WTC11 (cell line): ENCODE measurements at regions not wholly inside any gene's neighbourhood (a gene's known extent, or its start where the extent isn't known, plus 50 kb on each side); places are given as distances from the start of the nearest gene placed in this dataset.

Source experiments
- ATAC-seq: fragments of 200-7000 bp; cut with Tn5 transposase; 2 replicates; pipeline ENCODE4 v1.10.0; 2021; ENCODE audit warnings: mild to moderate bottlenecking, moderate library complexity
- CTCF ChIA-PET: fragments of 300-600 bp; sonication (Branson Sonifier 250); formaldehyde crosslinking; loops from one replicate; lab custom pipeline; 2021; ENCODE audit warnings: antibody characterized with exemption; lab: Charles Lee
- POLR2A ChIA-PET: fragments of 350-600 bp; sonication (Branson Sonifier 250); formaldehyde crosslinking; loops from one replicate; lab custom pipeline; 2021; ENCODE audit warnings: antibody characterized with exemption; lab: Charles Lee
- DNase-seq: peaks from one replicate; pipeline ENCODE4 v3.0.0; 2021; ENCODE audit warnings: low spot score
- H3K27ac Mint-ChIP-seq: 2 replicates; pipeline ENCODE4 v1.8.0; 2021; ENCODE audit warnings: mixed read lengths
- H3K27me3 Mint-ChIP-seq: 2 replicates; pipeline ENCODE4 v1.8.0; 2021; ENCODE audit warnings: low read depth, mild to moderate bottlenecking, moderate library complexity, mixed read lengths
- H3K36me3 Mint-ChIP-seq: 2 replicates; pipeline ENCODE4 v1.8.0; 2021; ENCODE audit warnings: mixed read lengths
- H3K4me1 Mint-ChIP-seq: 2 replicates; pipeline ENCODE4 v1.8.0; 2022; ENCODE audit warnings: mixed read lengths
- H3K4me3 Mint-ChIP-seq: 2 replicates; pipeline ENCODE4 v1.8.0; 2021; ENCODE audit warnings: mild to moderate bottlenecking, moderate library complexity, mixed read lengths
- H3K9me3 Mint-ChIP-seq: 2 replicates; pipeline ENCODE4 v1.8.0; 2021; ENCODE audit warnings: mixed read lengths
- JAZF1 ChIP-seq: fragments of 250-450 bp; sonication (Bioruptor Pico); IDR thresholded peaks from 2 replicates; pipeline ENCODE4 v1.9.0; 2021; ENCODE audit warnings: moderate library complexity, mild to moderate bottlenecking, inconsistent platforms
- NR1H2 ChIP-seq: sonication (generic); formaldehyde crosslinking; IDR thresholded peaks from 2 replicates; pipeline ENCODE4 v1.9.0; 2021; ENCODE audit warnings: mild to moderate bottlenecking, moderate library complexity, missing genetic modification reagents
- NR2C2 ChIP-seq: sonication (generic); formaldehyde crosslinking; IDR thresholded peaks from 2 replicates; pipeline ENCODE4 v1.8.0; 2022; ENCODE audit warnings: mild to moderate bottlenecking, missing genetic modification reagents
- SMAD4 ChIP-seq: sonication (generic); formaldehyde crosslinking; IDR thresholded peaks from 2 replicates; pipeline ENCODE4 v1.8.0; 2022; ENCODE audit warnings: mild to moderate bottlenecking, missing genetic modification reagents
- TEAD4 ChIP-seq: sonication (generic); formaldehyde crosslinking; IDR thresholded peaks from 2 replicates; pipeline ENCODE4 v1.8.0; 2022; ENCODE audit warnings: mild to moderate bottlenecking, missing genetic modification reagents
- TP53 ChIP-seq: sonication (generic); formaldehyde crosslinking; IDR thresholded peaks from 2 replicates; pipeline ENCODE4 v1.8.1; 2023; ENCODE audit warnings: mild to moderate bottlenecking, missing genetic modification reagents
- ZNF219 ChIP-seq: sonication (generic); formaldehyde crosslinking; IDR thresholded peaks from 2 replicates; pipeline ENCODE4 v1.8.0; 2023; ENCODE audit warnings: missing genetic modification reagents, mild to moderate bottlenecking, borderline replicate concordance
- ZNF232 ChIP-seq: sonication (generic); formaldehyde crosslinking; IDR thresholded peaks from 2 replicates; pipeline ENCODE4 v1.8.0; 2022; ENCODE audit warnings: mild to moderate bottlenecking, missing genetic modification reagents
- ZNF263 ChIP-seq: sonication (generic); formaldehyde crosslinking; IDR thresholded peaks from 2 replicates; pipeline ENCODE4 v1.8.1; 2022; ENCODE audit warnings: low read depth, mild to moderate bottlenecking, moderate library complexity, missing genetic modification reagents
- ZNF423 ChIP-seq: fragments of 250-450 bp; sonication (Bioruptor Pico); IDR thresholded peaks from 2 replicates; pipeline ENCODE4 v2.1.2; 2022; ENCODE audit warnings: mild to moderate bottlenecking, moderate library complexity
- ZNF671 ChIP-seq: fragments of 250-450 bp; sonication (Bioruptor Pico); IDR thresholded peaks from 2 replicates; pipeline ENCODE4 v1.8.0; 2021; ENCODE audit warnings: mild to moderate bottlenecking
- TF ChIP-seq, protein P1 (sequence below): sonication (generic); formaldehyde crosslinking; IDR thresholded peaks from 2 replicates; pipeline ENCODE4 v1.8.1; 2022; ENCODE audit warnings: mild to moderate bottlenecking, missing genetic modification reagents, moderate library complexity, borderline replicate concordance
- TF ChIP-seq, protein P2 (sequence below): sonication (generic); formaldehyde crosslinking; IDR thresholded peaks from 2 replicates; pipeline ENCODE4 v1.8.1; 2023; ENCODE audit warnings: mild to moderate bottlenecking, missing genetic modification reagents, moderate library complexity
- TF ChIP-seq, protein P3 (sequence below): sonication (generic); formaldehyde crosslinking; IDR thresholded peaks from 2 replicates; pipeline ENCODE4 v1.8.0; 2023; ENCODE audit warnings: missing genetic modification reagents, mild to moderate bottlenecking, borderline replicate concordance
- TF ChIP-seq, protein P4 (sequence below): sonication (generic); formaldehyde crosslinking; IDR thresholded peaks from 2 replicates; pipeline ENCODE4 v1.8.1; 2023; ENCODE audit warnings: mild to moderate bottlenecking, missing genetic modification reagents
- TF ChIP-seq, protein P5 (sequence below): sonication (generic); formaldehyde crosslinking; IDR thresholded peaks from 2 replicates; pipeline ENCODE4 v1.8.0; 2022; ENCODE audit warnings: missing genetic modification reagents
- TF ChIP-seq, protein P6 (sequence below): fragments of 250-450 bp; sonication (Bioruptor Pico); IDR thresholded peaks from 2 replicates; pipeline ENCODE4 v1.9.0; 2021; ENCODE audit warnings: moderate library complexity, mild to moderate bottlenecking, inconsistent platforms, borderline replicate concordance

DNA sequence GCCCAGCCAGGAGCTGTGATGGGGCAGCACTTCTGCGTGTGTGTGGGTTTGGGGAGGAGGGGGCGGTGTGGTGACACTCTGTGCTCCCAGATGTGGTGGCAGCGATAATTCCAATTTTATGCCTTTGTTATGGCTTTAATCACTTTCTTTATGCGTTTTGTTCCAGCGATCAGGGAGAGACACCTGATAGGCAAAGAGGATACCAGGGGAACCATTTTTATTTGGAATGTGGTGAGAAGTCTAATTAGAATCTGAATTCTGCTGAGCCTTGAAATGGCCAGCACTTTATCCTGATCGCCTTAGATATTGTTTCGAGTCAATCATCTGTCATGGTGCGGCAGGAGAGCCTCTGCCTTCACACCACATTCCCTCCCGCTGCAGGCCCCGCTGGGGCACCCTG lies 79.5 kb downstream of the HIF1AN start:
- POLR2A ChIA-PET, result interaction anchor here (0.6 kb wide), 1 partner anchor 143 kb away, joined by 4 read pairs; no protein-coding TSS in a partner anchor
- Mint-ChIP-seq H3K27ac (no peak overlapping the region), H3K27me3 (peaks cover 10% of the 10 kb centered on the region), H3K36me3 (no peaks in the 10 kb centered on the region), H3K9me3 (no peaks in the 10 kb centered on the region), H3K4me3 (no peak overlapping the region), H3K4me1 (peaks cover 5% of the 10 kb centered on the region; the same call in 1 of the 2 replicates)
- TF ChIP-seq TEAD4 (CRISPR knock-in tag) (no peak), ZNF232 (CRISPR knock-in tag) (no peak), ZNF423 (CRISPR knock-in tag) (no peak), ZNF219 (CRISPR knock-in tag) (no peak), TP53 (CRISPR knock-in tag) (no peak), NR1H2 (CRISPR knock-in tag) (no peak), NR2C2 (CRISPR knock-in tag) (no peak), ZNF671 (no peak), ZNF263 (CRISPR knock-in tag) (no peak), JAZF1 (CRISPR knock-in tag) (no peak), SMAD4 (CRISPR knock-in tag) (no peak)
- TF ChIP-seq, protein P1, sequence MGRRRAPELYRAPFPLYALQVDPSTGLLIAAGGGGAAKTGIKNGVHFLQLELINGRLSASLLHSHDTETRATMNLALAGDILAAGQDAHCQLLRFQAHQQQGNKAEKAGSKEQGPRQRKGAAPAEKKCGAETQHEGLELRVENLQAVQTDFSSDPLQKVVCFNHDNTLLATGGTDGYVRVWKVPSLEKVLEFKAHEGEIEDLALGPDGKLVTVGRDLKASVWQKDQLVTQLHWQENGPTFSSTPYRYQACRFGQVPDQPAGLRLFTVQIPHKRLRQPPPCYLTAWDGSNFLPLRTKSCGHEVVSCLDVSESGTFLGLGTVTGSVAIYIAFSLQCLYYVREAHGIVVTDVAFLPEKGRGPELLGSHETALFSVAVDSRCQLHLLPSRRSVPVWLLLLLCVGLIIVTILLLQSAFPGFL, result no peak
- TF ChIP-seq, protein P2, sequence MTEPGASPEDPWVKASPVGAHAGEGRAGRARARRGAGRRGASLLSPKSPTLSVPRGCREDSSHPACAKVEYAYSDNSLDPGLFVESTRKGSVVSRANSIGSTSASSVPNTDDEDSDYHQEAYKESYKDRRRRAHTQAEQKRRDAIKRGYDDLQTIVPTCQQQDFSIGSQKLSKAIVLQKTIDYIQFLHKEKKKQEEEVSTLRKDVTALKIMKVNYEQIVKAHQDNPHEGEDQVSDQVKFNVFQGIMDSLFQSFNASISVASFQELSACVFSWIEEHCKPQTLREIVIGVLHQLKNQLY, result no peak
- TF ChIP-seq, protein P3, sequence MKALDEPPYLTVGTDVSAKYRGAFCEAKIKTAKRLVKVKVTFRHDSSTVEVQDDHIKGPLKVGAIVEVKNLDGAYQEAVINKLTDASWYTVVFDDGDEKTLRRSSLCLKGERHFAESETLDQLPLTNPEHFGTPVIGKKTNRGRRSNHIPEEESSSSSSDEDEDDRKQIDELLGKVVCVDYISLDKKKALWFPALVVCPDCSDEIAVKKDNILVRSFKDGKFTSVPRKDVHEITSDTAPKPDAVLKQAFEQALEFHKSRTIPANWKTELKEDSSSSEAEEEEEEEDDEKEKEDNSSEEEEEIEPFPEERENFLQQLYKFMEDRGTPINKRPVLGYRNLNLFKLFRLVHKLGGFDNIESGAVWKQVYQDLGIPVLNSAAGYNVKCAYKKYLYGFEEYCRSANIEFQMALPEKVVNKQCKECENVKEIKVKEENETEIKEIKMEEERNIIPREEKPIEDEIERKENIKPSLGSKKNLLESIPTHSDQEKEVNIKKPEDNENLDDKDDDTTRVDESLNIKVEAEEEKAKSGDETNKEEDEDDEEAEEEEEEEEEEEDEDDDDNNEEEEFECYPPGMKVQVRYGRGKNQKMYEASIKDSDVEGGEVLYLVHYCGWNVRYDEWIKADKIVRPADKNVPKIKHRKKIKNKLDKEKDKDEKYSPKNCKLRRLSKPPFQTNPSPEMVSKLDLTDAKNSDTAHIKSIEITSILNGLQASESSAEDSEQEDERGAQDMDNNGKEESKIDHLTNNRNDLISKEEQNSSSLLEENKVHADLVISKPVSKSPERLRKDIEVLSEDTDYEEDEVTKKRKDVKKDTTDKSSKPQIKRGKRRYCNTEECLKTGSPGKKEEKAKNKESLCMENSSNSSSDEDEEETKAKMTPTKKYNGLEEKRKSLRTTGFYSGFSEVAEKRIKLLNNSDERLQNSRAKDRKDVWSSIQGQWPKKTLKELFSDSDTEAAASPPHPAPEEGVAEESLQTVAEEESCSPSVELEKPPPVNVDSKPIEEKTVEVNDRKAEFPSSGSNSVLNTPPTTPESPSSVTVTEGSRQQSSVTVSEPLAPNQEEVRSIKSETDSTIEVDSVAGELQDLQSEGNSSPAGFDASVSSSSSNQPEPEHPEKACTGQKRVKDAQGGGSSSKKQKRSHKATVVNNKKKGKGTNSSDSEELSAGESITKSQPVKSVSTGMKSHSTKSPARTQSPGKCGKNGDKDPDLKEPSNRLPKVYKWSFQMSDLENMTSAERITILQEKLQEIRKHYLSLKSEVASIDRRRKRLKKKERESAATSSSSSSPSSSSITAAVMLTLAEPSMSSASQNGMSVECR (CRISPR knock-in tag), result no peak
- TF ChIP-seq, protein P4, sequence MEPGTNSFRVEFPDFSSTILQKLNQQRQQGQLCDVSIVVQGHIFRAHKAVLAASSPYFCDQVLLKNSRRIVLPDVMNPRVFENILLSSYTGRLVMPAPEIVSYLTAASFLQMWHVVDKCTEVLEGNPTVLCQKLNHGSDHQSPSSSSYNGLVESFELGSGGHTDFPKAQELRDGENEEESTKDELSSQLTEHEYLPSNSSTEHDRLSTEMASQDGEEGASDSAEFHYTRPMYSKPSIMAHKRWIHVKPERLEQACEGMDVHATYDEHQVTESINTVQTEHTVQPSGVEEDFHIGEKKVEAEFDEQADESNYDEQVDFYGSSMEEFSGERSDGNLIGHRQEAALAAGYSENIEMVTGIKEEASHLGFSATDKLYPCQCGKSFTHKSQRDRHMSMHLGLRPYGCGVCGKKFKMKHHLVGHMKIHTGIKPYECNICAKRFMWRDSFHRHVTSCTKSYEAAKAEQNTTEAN, result no peak
- TF ChIP-seq, protein P5, sequence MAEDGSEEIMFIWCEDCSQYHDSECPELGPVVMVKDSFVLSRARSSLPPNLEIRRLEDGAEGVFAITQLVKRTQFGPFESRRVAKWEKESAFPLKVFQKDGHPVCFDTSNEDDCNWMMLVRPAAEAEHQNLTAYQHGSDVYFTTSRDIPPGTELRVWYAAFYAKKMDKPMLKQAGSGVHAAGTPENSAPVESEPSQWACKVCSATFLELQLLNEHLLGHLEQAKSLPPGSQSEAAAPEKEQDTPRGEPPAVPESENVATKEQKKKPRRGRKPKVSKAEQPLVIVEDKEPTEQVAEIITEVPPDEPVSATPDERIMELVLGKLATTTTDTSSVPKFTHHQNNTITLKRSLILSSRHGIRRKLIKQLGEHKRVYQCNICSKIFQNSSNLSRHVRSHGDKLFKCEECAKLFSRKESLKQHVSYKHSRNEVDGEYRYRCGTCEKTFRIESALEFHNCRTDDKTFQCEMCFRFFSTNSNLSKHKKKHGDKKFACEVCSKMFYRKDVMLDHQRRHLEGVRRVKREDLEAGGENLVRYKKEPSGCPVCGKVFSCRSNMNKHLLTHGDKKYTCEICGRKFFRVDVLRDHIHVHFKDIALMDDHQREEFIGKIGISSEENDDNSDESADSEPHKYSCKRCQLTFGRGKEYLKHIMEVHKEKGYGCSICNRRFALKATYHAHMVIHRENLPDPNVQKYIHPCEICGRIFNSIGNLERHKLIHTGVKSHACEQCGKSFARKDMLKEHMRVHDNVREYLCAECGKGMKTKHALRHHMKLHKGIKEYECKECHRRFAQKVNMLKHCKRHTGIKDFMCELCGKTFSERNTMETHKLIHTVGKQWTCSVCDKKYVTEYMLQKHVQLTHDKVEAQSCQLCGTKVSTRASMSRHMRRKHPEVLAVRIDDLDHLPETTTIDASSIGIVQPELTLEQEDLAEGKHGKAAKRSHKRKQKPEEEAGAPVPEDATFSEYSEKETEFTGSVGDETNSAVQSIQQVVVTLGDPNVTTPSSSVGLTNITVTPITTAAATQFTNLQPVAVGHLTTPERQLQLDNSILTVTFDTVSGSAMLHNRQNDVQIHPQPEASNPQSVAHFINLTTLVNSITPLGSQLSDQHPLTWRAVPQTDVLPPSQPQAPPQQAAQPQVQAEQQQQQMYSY (CRISPR knock-in tag), result no peak
- TF ChIP-seq, protein P6, sequence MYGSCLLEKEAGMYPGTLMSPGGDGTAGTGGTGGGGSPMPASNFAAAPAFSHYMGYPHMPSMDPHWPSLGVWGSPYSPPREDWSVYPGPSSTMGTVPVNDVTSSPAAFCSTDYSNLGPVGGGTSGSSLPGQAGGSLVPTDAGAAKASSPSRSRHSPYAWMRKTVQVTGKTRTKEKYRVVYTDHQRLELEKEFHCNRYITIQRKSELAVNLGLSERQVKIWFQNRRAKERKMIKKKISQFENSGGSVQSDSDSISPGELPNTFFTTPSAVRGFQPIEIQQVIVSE (CRISPR knock-in tag), result no peak
- CTCF ChIA-PET, result interaction anchor here (0.8 to 2.3 kb wide), 3 partner anchors 23 to 263 kb away, joined by 3 to 5 read pairs (median 4); partner anchors contain the start of gene HIF1AN
- ATAC-seq (no peak), DNase-seq (no peak)
